SU-DHL-6 (cell line): ENCODE measurements at regions not wholly inside any gene's neighbourhood (a gene's known extent, or its start where the extent isn't known, plus 50 kb on each side); places are given as distances from the start of the nearest gene placed in this dataset.

Source experiments
- EZH2phosphoT487 ChIP-seq: fragments of 200-600 bp; sonication (generic), shearing (Covaris generic); conservative IDR thresholded peaks from 2 replicates; pipeline ENCODE4 v1.6.1; 2018; ENCODE audit warnings: mild to moderate bottlenecking, antibody characterized with exemption, low read length, moderate library complexity, mixed read lengths
- TF ChIP-seq, protein P1 (sequence below): fragments of 200-600 bp; sonication (generic); IDR thresholded peaks from one replicate; pipeline ENCODE4 v1.5.1; 2017; ENCODE audit warnings: antibody characterized with exemption, mild to moderate bottlenecking, low read length, moderate library complexity; ENCODE audit not compliant: insufficient read depth, poor library complexity, severe bottlenecking

- TF ChIP-seq, protein P1, sequence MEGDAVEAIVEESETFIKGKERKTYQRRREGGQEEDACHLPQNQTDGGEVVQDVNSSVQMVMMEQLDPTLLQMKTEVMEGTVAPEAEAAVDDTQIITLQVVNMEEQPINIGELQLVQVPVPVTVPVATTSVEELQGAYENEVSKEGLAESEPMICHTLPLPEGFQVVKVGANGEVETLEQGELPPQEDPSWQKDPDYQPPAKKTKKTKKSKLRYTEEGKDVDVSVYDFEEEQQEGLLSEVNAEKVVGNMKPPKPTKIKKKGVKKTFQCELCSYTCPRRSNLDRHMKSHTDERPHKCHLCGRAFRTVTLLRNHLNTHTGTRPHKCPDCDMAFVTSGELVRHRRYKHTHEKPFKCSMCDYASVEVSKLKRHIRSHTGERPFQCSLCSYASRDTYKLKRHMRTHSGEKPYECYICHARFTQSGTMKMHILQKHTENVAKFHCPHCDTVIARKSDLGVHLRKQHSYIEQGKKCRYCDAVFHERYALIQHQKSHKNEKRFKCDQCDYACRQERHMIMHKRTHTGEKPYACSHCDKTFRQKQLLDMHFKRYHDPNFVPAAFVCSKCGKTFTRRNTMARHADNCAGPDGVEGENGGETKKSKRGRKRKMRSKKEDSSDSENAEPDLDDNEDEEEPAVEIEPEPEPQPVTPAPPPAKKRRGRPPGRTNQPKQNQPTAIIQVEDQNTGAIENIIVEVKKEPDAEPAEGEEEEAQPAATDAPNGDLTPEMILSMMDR = no peak
- TF ChIP-seq EZH2phosphoT487 = no peak
Measured at GRCh38 chr5:33188089-33188488, 252.7 kb upstream of the TARS1 start.
